CD14-positive monocyte (primary cell): ENCODE measurements at regions not wholly inside any gene's neighbourhood (a gene's known extent, or its start where the extent isn't known, plus 50 kb on each side); places are given as distances from the start of the nearest gene placed in this dataset.
A peak's percentile ranks its signal among the peaks of the same experiment; 100 is the strongest.

Experiments
- DNase-seq, 3 donors: peaks; one replicate each; pipeline ENCODE4 v3.0.0-alpha.2; 2011 to 2022
- H2AFZ ChIP-seq: 2 replicates; pipeline ENCODE4 v1.6.0; 2012; ENCODE audit warnings: mild to moderate bottlenecking, low read depth, low read length, inconsistent platforms; ENCODE audit not compliant: insufficient read depth, poor library complexity, severe bottlenecking
- H3K27ac ChIP-seq, 2 donors: 1 replicate in 1 of 2; 2 replicates in 1 of 2; pipeline ENCODE4 v1.5.1; 2012 to 2013; ENCODE audit warnings: low read length in 2 of 2, control low read depth in 1 of 2, inconsistent platforms in 1 of 2, low read depth in 1 of 2, mild to moderate bottlenecking in 1 of 2
- H3K27me3 ChIP-seq, 2 donors: one replicate each; pipeline versions ENCODE4 v1.6.0 to v1.6.1; 2011 to 2013; ENCODE audit warnings: low read length in 2 of 2; ENCODE audit not compliant: control insufficient read depth in 2 of 2, insufficient read depth in 2 of 2
- H3K36me3 ChIP-seq, 2 donors: replicated peaks in 1 of 2; 1 replicate in 1 of 2; 2 replicates in 1 of 2; pipeline versions ENCODE4 v1.5.1 to v1.6.1; 2012 to 2013; ENCODE audit warnings: low read length in 2 of 2, control low read depth in 1 of 2, inconsistent platforms in 1 of 2, mild to moderate bottlenecking in 1 of 2; ENCODE audit not compliant: insufficient read depth in 2 of 2, control insufficient read depth in 1 of 2
- H3K4me1 ChIP-seq, 2 donors: 1 replicate in 1 of 2; 2 replicates in 1 of 2; pipeline versions ENCODE4 v1.5.1 to v1.6.1; 2012 to 2013; ENCODE audit warnings: low read length in 2 of 2, control low read depth in 1 of 2, inconsistent platforms in 1 of 2, mild to moderate bottlenecking in 1 of 2, moderate library complexity in 1 of 2; ENCODE audit not compliant: insufficient read depth in 2 of 2, control insufficient read depth in 1 of 2
- H3K4me2 ChIP-seq: replicated peaks from 2 replicates; pipeline ENCODE3; 2012; ENCODE audit warnings: low read length, moderate library complexity, mild to moderate bottlenecking; ENCODE audit not compliant: poor library complexity, severe bottlenecking; ENCODE audit errors: extremely low read depth
- H3K4me3 ChIP-seq, 3 experiments: fragments of 200-600 bp in 1 of 3; sonication (generic) in 1 of 3; replicated peaks in 1 of 3; 1 replicate in 2 of 3; 2 replicates in 1 of 3; pipeline ENCODE4 v1.5.1; 2011 to 2013; ENCODE audit warnings: low read length in 3 of 3, mild to moderate bottlenecking in 3 of 3, control low read depth in 2 of 3, low read depth in 2 of 3, inconsistent platforms in 1 of 3, moderate library complexity in 1 of 3
- H3K79me2 ChIP-seq: 2 replicates; pipeline ENCODE4 v1.6.0; 2012; ENCODE audit warnings: mild to moderate bottlenecking, control low read depth, inconsistent platforms, low read length, moderate library complexity; ENCODE audit not compliant: insufficient read depth
- H3K9ac ChIP-seq: 2 replicates; pipeline ENCODE4 v1.6.0; 2017; ENCODE audit warnings: low read length, mild to moderate bottlenecking; ENCODE audit not compliant: insufficient read depth, poor library complexity, severe bottlenecking
- H3K9me3 ChIP-seq, 2 donors: replicated peaks in 1 of 2; 1 replicate in 1 of 2; 2 replicates in 1 of 2; pipeline versions ENCODE4 v1.5.1 to v1.6.1; 2012 to 2013; ENCODE audit warnings: low read length in 2 of 2, control low read depth in 1 of 2; ENCODE audit not compliant: control insufficient read depth in 1 of 2, insufficient read depth in 1 of 2
- H4K20me1 ChIP-seq: 2 replicates; pipeline ENCODE4 v1.6.0; 2012; ENCODE audit warnings: mild to moderate bottlenecking, low read length, control low read depth, moderate library complexity; ENCODE audit not compliant: insufficient read depth
- H3K27ac Mint-ChIP-seq, 7 donors: one replicate each; pipeline ENCODE4 v1.8.0; 2020; ENCODE audit warnings: mild to moderate bottlenecking in 7 of 7, mixed read lengths in 7 of 7, moderate library complexity in 6 of 7, inconsistent platforms in 2 of 7
- H3K27me3 Mint-ChIP-seq, 3 donors: one replicate each; pipeline ENCODE4 v1.8.0; 2021 to 2022; ENCODE audit warnings: low read depth in 3 of 3, mild to moderate bottlenecking in 3 of 3, mixed read lengths in 3 of 3, moderate library complexity in 3 of 3, inconsistent platforms in 1 of 3
- H3K36me3 Mint-ChIP-seq, 2 donors: one replicate each; pipeline ENCODE4 v1.8.0; 2020; ENCODE audit warnings: mixed read lengths in 2 of 2, inconsistent platforms in 1 of 2, mild to moderate bottlenecking in 1 of 2
- H3K4me1 Mint-ChIP-seq: one replicate; pipeline ENCODE4 v1.8.0; 2020; ENCODE audit warnings: mild to moderate bottlenecking, mixed read lengths
- H3K4me3 Mint-ChIP-seq, 2 donors: one replicate each; pipeline ENCODE4 v1.8.0; 2020; ENCODE audit warnings: mild to moderate bottlenecking in 2 of 2, mixed read lengths in 2 of 2, moderate library complexity in 1 of 2
- H3K9me3 Mint-ChIP-seq, 7 donors: one replicate each; pipeline ENCODE4 v1.8.0; 2020 to 2022; ENCODE audit warnings: mixed read lengths in 7 of 7, mild to moderate bottlenecking in 6 of 7, moderate library complexity in 6 of 7, inconsistent platforms in 2 of 7
- CTCF ChIP-seq: fragments of 200-600 bp; IDR thresholded peaks from one replicate; pipeline ENCODE4 v1.8.0; 2022; ENCODE audit warnings: antibody characterized with exemption, mild to moderate bottlenecking
- WGBS: methylation state at CpG from one replicate; pipeline ENCODE4 v1.1.5; 2013; ENCODE audit warnings: missing lambda C conversion rate; ENCODE audit not compliant: insufficient coverage; 5-methylcytosine and 5-hydroxymethylcytosine counted together
- intact Hi-C, 2 donors: fragments of 100-400 bp; cut with micrococcal nuclease; formaldehyde crosslinking; loops; one replicate each; pipeline versions ENCODE4 v1.15.0 to v1.15.1; 2023

- Mint-ChIP-seq H3K4me3 (no peak overlapping the region), H3K27ac (no peak overlapping the region), H3K27me3 (no peaks in the 10 kb centered on the region), H3K4me1 (no peaks in the 10 kb centered on the region), H3K36me3 (no peaks in the 10 kb centered on the region), H3K9me3 (peaks cover 0 to 12% (median 2%) of the 10 kb centered on the region in 7 donors)
- Histone ChIP-seq H3K79me2 (no peaks in the 10 kb centered on the region), H3K27ac (no peak overlapping the region), H3K9ac (no peak overlapping the region), H3K9me3 (no peaks in the 10 kb centered on the region), H3K36me3 (no peaks in the 10 kb centered on the region), H3K4me2 (no peak overlapping the region), H3K27me3 (no peaks in the 10 kb centered on the region), H4K20me1 (no peaks in the 10 kb centered on the region), H3K4me3 (no peak overlapping the region), H3K4me1 (no peaks in the 10 kb centered on the region), H2AFZ (no peak overlapping the region)
- DNase-seq: no peak
- no peak for TF ChIP-seq CTCF
- no CpG with 5 or more reads among the region's 1 CpG for WGBS
- intact Hi-C loops: no loop called here
These were observed 527.7 kb upstream of the CELF2 start for GRCh38 chr10:10489805-10490571.

GRCh38 chr10:10490581-10490980 lies 527.1 kb upstream of the CELF2 start:
- peaks cover 0 to 2% (median 0%) of the 10 kb centered on the region in 3 donors for H3K27me3 Mint-ChIP-seq
- WGBS: no CpG with 5 or more reads among the region's 1 CpG
- H2AFZ ChIP-seq: no peak overlapping the region

More at GRCh38 chr10:10490581-10490980, 527.1 kb upstream of the CELF2 start:
- Histone ChIP-seq H4K20me1 (no peaks in the 10 kb centered on the region), H3K27ac (no peak overlapping the region), H3K4me3 (no peak overlapping the region), H3K4me2 (no peak overlapping the region), H3K79me2 (no peaks in the 10 kb centered on the region), H3K9ac (no peak overlapping the region), H3K4me1 (no peaks in the 10 kb centered on the region), H3K9me3 (no peaks in the 10 kb centered on the region), H3K27me3 (no peaks in the 10 kb centered on the region), H3K36me3 (no peaks in the 10 kb centered on the region)
- Mint-ChIP-seq H3K4me3 (peak overlapping the region in 1 of 2 donors; percentile 1), H3K36me3 (no peaks in the 10 kb centered on the region), H3K4me1 (no peaks in the 10 kb centered on the region), H3K9me3 (peaks cover 0 to 12% (median 2%) of the 10 kb centered on the region in 7 donors), H3K27ac (no peak overlapping the region)
- no peak for TF ChIP-seq CTCF
- intact Hi-C loops: no loop called here
- no peak for DNase-seq
